Ramos (cell line): ENCODE measurements at regions not wholly inside any gene's neighbourhood (a gene's known extent, or its start where the extent isn't known, plus 50 kb on each side); places are given as distances from the start of the nearest gene placed in this dataset.
"Not testable (repeated sequence)": the region's sequence is repeated elsewhere in the genome, so short reads cannot be mapped to it uniquely, and the experiment has no call there.

Experiments used
- in situ Hi-C: fragments of 300-500 bp; cut with MboI; formaldehyde crosslinking; loops from one replicate; pipeline ENCODE4 v1.14.3; 2022; ENCODE audit warnings: low sequenced_read_pairs; ENCODE audit not compliant: unreplicated experiment

DNA sequence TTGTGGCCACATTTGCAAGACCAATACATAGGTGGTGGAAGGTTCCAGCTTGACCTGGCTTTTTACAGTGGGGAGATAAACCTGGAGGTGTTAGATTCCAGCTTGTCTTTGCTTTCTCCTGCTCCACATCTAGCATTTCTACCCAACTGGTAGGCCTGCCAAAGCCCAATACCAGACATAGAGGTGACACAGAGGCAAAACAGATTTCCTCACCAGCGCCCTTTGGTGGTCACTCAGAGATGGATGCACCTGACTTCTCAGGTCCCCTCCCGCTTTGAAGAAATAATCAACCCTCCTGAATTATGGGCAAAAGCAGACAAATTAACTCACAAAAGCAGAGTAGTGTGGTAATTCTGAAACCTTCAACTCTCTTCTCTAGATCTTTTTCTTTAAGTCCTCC lies 1356.2 kb downstream of the FAM181B start:
- in situ Hi-C loops: no loop called here

- in situ Hi-C loops: no loop called here
Measured at GRCh38 chr11:81373986-81374385, 1359.7 kb downstream of the FAM181B start.

DNA sequence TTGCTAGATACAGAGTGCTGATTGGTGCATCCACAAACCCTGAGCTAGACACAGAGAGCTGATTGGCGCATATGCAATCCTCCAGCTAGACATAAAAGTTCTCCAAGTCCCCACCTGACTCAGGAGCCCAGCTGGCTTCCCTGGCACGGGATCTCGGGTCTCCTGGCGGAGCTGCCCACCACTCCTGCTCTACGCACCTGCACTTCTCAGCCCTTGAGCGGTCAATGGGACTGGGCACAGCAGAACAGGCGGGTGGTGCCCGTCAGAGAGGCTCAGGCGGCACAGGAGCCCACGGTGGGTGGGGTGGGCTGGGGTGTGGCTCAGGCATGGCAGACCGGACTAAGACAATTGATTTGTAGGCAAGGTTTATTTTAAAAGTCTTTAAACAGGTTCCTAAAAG lies 1365.5 kb downstream of the FAM181B start:
- in situ Hi-C loops: no loop called here

DNA sequence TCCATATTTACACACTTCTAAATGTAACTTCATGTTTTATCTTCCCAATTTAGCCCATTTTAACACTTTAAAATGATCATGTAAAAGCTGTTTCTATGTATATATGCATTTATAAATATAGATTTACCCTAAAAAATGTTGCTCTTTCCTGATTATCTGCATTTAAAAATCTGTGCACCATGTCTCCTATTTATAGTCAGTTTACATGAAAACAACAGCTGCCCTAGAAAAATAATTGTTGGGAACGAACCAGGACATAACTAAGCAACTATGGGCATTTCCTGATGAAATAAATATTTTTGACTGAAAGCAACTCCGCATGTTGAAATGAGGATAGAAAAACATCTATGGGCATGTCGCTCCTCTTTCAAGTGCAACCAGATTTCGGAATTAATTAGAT lies 1368.2 kb downstream of the FAM181B start:
- in situ Hi-C loops: no loop called here

DNA sequence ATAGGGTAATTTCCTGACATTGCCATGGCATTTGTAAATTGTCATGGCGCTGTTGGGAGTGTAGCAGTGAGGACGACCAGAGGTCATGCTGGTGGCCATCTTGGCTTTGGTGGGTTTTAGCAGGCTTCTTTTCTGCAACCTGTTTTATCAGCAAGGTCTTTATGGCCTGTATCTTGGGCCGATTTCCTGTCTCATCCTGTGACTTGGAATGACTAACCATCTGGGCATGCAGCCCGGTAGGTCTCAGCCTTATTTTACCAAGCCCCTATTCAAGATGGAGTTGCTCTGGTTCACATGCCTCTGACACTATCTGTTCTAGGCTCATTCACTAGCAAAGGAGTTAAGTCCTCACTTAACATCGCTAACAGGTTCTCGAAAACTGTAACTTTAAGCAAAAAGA lies 1374.2 kb downstream of the FAM181B start:
- in situ Hi-C loops: no loop called here

DNA sequence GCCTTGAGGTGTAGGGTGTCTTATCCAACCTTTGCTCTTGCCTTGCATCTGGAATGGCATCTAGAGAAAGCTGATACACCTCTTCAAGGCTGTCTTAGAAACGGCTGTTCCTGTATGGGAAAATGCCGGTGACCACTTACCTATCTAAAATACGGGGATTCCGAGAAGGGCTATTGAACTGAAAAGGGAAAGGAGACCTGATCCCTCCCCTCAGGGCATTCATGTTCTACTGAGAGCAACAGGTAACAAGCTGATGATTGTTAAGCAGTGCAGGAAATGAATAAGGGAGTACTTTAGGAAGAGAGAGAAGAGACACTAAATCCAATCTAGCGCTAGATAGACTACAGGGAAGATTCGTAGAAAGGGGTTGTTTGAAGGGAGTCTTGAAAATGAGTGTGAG lies 1388.1 kb downstream of the FAM181B start:
- in situ Hi-C loops: no loop called here

DNA sequence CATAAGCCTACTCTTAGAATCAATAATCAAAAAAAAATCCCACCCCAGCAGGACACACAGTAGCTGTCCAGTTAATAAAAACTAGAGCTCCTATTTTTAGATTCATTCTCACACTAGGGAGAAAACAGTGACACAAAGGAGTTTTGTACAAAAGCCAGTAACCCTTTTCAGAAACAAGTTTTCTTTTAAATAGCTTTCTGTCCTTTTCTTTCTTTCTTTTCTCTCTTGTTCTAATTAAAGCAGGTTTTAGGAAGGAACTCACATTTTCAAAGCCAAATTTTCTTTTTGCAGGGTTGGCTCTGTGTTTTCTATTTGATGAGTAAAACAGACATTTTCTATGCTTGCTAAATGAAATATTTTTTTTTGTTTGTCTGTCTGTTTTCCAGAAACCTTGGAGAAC lies 1390.7 kb downstream of the FAM181B start:
- in situ Hi-C loops: no loop called here

- in situ Hi-C loops: no loop called here
Measured at GRCh38 chr11:81340225-81340624, 1393.4 kb downstream of the FAM181B start.

DNA sequence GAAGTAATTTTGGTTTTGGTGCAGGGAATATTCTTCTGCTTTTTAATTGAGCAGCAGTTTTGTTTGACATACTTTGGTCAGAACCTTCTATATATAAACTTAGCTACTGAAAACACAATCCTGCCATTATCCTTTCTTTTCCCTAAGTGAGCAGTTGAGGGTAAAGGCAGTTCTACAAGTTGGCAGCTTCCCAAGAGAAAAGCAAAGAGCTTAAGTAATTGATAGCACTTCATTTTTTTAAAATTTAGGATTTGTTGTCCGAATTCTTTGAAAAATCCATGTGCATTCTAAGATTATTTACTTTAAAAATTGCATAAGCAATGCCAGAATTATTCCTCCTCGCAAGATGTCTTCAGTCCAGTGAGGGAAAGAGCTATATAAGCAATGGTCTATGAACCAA lies 1394.1 kb downstream of the FAM181B start:
- in situ Hi-C loops: no loop called here

- in situ Hi-C loops: no loop called here
Measured at GRCh38 chr11:81337756-81338155, 1395.9 kb downstream of the FAM181B start.

- in situ Hi-C loops: no loop called here
Measured at GRCh38 chr11:81332276-81332675, 1401.4 kb downstream of the FAM181B start.

- in situ Hi-C loops: no loop called here
Measured at GRCh38 chr11:81331611-81332235, 1401.9 kb downstream of the FAM181B start.

DNA sequence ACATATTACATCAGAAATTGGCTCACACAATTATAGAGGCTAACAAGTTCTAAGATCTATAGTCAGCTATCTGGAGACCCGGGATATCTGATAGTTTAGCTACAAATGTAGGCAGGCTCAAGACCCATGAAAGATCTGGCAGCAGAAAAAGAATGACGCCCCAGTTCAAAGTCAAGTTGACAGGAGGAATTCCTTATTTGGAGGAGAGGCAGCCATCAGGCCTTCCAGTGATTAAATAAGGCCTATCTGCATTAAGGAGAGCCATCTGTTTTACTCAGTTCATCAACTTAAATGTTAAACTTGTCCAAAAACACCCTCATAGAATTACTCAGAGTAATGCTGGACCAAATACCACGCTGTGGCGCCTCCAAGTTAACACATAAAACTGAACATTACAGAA lies 1402.6 kb downstream of the FAM181B start:
- in situ Hi-C loops: no loop called here

GRCh38 chr11:81303038-81303664 lies 1430.5 kb downstream of the FAM181B start:
- in situ Hi-C loops: no loop called here

DNA sequence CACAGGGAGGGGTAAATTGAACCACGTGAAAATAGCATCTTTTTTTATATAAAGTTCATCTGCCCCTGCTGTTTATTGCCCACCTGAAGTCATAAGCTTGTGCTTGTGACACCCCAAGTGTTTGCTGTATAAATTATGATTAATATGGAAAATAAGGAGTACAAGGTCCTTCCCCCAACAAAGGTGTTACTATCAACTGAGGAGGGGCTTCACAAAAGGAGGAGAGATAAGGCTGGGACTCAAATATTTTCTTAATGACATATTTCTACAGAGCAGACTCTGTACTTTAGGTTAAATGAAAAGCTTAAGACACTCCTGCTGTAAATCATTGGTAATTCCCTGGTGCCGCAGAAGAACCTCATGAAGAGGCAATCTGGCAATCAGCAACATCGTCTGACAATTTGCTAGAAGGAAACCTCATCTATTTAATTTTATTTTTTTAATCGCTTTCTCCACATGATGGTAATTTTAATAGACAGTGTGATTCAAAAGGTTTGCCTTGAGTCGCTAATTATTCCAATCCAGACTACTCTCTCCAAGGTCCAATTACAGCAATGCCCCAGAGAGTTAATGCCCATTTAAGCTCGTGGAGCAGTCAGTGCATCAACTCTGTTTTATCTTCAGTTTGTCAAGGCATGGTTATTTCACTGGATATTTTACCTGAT lies 1432.4 kb downstream of the FAM181B start:
- in situ Hi-C loops: no loop called here

DNA sequence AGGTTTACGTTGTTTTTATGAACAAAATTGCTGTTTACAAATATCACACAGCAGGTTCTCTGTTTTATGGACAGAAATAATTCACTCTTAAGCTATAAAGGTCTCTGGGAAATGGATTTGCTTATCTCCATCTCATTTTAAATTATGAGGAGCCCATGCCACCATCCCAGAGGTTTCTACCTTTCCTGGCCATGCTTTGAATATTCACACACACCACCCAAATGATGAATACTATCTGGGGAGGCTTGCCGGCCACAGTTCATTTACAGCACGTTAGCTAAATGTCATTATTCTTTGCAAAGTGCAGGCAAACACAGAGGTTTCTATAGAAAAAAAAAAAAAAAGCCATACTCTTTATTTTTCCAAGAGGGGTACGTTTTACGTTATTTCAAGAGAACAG lies 1446.7 kb downstream of the FAM181B start:
- in situ Hi-C loops: no loop called here

DNA sequence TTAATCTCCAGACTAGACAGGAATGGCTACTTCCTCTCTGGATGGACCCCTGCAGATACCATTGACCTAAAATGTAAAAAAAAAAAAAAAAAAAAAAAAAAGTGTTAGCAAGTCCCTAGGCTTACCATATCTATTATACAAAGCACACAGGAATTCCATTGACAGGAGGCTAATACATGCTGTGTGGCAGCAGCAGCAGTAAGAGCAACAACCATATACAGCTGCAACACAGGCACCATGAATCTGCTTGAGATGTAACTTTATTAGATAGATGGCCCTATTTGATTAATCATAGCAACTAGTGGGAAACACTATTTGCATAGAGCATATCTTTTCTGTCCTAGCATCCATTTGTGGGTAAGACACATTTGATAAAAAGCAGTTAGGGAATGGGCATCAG lies 1447.1 kb downstream of the FAM181B start:
- in situ Hi-C loops: no loop called here

DNA sequence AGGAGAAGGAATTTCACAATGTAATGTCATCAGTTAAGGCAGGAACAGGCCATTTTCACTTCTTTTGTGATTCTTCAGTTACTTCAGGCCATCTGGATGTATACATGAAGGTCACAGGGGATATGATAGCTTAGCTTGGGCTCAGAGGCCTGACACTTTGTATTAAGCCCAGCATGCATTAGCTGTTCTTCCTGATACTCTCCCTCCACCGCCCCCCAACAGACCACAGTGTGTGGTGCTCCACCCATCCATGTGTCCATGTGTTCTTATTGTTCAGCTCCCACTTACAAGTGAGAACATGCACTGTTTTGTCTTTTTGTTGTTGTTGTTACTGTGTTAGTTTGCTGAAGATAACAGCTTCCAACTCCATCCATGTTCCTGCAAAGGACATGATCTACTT lies 1453.4 kb downstream of the FAM181B start:
- in situ Hi-C loops: not testable (repeated sequence)

DNA sequence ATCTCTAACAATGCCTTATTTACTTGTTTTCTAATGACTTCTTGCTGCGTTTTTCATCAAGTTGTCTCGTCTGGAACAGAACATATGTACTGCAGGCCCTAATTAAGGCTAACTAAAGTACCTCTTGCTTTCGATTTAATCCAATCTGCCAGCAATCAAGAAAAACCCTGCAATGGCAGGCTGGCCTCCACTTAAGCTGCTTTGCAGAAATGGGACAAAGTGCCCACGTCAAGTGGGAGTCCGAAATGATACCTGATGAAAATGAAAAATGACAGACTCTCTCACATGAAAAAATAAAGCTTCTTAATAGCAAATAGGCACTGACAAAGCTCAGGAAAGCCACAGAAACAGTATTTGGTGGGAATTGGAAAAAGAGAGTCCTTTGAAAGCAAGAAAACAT lies 1454.7 kb downstream of the FAM181B start:
- in situ Hi-C loops: no loop called here

DNA sequence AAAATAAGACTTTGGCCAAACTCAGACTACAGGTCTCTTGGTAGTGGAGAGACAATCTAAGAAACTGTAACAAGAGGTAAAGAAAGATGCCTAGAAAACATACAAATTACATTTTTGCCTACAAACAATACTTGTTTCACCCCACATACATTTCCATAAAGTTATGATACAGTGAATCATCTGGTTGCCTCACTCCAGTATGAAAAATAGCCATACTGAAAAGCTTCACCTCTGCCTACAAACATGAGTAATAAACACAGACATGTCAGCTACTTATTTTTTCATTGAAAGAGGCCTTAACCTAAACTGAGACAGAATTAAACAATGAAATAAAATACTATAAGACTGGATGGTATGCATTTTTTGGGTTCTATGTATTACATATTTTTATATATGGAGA lies 1463.0 kb downstream of the FAM181B start:
- in situ Hi-C loops: no loop called here

DNA sequence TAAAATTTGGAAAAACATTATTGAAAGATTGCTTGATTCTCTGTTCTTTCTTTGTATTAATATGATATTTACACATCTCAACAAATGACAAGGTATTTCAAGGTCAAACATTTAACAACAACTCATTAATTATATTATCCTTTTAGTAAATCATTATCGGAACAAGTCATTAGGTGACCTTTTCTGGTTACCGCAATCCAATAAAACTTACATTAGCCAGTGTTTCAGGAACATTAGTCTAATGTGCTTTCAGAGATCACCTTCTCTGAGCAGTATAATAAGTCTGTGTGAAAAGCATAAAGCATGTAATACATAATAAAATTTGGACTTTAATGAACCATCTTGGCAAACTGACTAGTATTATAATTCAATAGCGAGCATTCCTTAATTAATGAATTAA lies 1466.4 kb downstream of the FAM181B start:
- in situ Hi-C loops: no loop called here

DNA sequence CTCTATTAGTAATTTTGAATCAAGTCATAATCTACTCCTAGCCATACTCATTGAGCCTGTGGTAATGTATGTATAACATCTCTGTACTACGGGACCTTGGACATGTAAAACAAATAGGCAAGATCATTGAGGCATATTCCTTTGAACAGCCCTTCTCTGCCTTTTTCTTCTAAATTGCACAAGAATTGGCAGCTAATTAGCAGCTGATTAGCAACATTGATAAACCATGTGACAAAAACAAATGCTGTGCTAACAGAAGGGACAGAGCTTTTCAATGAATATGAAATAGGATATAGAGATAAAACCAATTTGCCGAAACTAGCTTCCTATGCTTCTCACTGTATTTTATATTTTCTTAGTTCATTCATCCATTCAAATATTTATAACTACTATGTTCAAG lies 1474.2 kb downstream of the FAM181B start:
- in situ Hi-C loops: no loop called here
